NCI-H524 (cell line): ENCODE measurements at regions not wholly inside any gene's neighbourhood (a gene's known extent, or its start where the extent isn't known, plus 50 kb on each side); places are given as distances from the start of the nearest gene placed in this dataset.
A peak's percentile ranks its signal among the peaks of the same experiment; 100 is the strongest.

Source experiments
- DNase-seq, 2 experiments: peaks; one replicate each; lab custom pipeline; 2025; lab: John Stamatoyannopoulos, UW

DNA sequence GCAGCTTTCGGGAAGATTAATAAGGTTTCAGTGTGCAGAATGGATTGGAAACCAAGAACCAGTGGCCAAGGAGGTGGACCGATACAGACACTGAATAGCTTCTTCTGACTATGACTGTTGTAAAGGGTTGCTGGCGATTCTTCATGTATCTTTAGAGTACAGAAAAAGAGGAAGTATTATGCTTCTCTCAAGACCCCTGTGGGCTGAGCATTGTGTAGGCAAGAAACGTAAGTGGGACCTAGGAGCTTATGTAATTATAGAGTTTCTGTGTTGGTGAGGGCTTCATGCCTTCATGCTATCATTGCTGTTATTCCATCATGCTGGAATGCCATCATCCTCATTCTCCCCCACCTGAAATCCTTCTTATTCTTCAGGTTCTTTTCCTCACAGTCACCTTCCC, 105.4 kb upstream of the AKIRIN2 start:
- DNase-seq: no peak

DNA sequence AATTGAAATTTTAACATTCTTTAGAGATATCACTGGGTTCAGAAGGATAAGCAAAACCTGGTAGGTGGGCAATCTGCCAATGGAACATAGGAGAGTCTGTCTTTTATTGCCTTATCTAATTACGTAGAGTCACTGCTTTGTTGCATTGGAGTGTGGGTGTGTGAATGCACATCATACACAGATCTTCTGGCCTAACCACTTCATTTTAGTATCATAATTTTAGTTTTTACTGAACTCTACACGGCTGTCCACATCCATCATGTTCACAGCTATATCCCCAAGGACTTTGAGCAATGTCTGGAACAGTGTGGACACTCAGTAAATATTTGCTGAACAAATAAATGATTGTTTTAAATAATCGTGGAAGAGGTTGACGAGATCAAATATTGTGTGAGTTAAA, 104.6 kb upstream of the AKIRIN2 start:
- peak in 1 of 2 experiments; percentile 65 for DNase-seq

DNA sequence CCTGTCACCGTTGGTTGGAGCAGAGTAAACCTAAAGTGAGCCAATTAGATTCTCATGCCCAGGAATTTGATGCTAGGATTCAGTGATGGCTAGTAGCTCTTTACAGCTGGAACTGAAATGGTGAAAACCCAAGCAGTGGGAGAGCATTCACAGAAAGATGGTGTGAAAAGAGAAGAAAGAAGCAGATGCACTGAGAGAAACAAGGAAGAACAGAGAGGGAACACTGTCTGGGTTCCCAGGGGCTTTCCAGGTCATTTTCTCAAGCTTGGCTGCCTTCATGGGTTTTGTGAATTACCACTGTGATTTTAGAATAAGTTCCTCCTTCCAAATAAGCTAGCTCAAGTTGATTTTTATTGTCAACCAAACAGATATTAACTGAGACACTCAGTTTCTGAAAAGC, 104.1 kb upstream of the AKIRIN2 start:
- DNase-seq: no peak

DNA sequence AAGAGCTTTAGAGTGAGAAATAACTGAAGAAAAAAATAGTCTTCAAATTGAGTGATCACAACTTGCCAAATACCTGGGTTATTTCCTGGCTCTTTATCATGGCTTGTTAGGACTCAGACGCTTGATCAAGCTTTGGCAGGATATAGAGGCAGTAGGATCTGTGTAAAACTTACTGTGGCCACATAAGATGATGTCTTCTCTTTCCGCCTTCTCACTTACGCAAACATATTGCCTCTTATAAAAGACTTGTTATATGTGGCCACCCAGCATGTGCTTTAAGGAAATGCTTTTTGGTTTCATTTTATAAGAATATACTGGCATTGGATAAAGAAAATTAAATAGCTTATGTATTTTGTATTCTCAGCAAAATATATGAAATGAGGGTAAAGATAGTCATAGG, 101.8 kb upstream of the AKIRIN2 start:
- no peak for DNase-seq

DNA sequence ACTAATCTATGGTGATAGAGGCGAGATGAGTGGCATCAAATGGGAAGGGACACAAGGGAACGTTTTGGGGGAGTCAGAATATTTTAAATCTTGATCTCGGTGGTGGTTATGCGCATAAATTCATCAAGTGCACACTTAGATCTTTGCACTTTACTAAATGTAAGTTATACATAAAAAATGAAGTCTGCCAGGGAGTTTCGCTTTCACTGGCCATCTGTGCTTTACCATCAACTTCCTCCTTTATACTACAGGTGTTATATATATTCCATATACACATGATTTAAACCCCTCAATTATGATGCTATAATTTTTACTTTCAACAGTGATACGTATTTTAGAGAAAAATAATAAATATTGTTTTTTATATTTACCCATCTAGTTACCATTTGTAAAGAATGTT, 97.6 kb upstream of the AKIRIN2 start:
- no peak for DNase-seq

DNA sequence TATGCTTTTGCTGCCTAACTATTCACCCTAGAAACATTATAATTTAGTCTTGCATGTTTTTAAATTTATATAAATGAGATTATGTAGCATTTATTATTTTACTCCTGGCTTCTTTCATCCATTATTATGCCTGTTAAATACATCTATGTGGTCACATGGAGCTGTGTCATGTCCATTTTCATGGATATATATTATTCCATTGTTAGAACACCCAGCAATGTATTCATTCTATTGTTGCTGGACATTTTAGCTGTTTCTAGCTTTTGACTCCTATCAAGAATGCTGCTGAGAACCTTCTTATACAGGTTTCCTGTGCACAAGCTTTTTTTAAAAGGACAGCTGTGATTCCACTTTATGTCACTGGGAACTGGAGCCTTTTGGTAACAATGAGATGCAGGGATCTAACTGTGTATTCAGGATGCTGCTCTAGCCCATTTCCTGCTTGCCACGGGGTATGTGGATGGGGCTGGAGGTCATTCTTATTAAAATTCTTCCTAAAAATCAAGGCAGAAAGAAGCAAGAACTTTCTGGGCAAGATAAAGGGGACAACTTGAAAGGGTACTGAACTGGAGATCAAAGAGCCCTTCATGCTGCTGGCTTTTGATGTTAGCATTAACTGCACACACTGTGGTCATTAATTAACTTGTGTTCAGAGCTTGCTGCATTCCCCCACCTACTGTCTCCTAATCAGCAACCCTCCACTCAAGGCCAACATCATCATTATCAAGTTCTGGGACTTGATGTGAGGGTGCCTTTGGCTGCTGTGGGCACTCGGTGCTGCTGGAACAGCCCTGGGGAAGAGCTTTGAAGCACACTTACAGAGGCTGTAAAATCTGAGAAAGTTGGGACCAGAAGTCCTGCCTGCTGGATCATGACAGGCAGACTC, 96.6 kb upstream of the AKIRIN2 start:
- no peak for DNase-seq

DNA sequence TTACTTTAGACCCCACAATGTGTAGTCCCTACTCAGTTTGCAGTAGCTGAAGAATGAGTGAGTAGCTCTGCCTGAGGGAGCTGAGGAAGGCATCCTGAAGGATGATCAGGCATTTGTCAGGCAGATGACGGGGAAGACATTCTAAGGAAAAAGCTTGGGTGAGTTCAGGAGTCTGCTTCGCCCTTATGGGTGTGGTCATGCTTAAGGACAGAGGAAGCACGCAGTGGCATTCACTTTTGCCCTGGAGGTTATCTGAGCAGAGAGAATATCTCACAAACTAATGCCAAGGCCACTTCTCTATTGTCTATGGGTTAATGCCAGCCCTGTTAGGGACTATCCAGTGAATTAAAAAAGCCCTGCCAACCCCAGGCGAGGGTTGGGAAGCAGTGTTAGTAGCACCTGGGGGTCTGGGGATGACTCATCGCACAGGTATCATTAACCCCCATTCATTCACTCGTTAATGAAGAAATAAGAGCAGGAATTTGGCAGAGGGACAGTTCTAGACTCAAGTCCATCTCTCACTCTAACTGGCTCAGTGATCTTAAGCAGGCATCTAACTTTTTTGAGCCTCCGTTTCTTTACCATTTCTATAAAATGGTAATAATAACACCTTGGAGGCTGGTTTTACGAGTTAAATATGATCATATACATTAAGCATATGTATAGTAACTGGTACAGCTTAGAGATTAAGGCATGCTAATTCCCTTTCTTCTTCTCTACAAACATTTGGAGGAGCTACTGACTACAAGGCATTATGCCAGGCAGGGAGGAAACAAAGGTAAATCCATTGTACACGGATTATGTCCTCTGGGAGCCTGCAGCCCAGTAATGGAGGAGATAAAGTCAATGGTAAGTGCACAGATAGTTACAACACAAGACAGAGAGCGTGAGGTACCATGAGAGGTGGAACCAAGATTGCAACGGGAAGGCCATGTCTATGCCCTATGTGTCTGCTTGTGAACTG, 93.2 kb upstream of the AKIRIN2 start:
- no peak for DNase-seq

DNA sequence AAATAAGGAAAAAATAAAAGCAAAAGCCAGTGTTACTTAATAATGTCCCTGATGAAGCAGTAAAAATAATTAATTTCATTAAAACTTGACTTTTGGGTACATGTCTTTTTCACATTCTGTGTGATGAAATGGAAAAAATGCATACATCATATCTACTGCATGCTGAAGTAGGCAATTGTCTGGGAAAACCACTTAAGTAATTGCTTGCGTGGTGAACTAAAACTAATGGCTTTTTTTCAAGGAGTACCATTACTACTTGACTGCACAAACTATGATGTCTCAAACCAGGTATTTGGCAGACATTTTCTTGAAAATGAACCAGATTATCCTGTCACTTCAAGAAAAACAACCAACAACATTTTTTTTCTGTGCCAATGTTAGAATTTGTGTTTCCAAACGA, 91.3 kb upstream of the AKIRIN2 start:
- no peak for DNase-seq

DNA sequence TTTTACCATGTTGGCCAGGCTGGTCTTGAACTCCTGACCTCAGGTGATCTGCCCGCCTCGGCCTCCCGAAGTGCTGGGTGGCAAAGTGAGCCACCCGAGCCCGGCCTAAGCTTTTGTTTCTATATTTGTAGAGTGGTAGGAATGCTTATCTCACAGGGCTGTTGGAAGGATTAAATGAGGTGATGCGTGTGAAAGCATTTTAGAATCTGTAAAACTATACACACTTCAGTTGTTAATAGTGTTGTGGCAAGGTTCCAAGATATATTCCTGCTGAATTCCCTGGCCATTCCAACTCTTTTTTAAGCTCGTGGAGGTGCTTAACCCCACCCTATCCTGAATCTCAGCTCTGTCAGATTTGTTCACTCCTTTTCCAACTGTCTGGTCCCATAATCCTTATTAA, 89.9 kb upstream of the AKIRIN2 start:
- DNase-seq: peak; percentile 87 to 95

DNA sequence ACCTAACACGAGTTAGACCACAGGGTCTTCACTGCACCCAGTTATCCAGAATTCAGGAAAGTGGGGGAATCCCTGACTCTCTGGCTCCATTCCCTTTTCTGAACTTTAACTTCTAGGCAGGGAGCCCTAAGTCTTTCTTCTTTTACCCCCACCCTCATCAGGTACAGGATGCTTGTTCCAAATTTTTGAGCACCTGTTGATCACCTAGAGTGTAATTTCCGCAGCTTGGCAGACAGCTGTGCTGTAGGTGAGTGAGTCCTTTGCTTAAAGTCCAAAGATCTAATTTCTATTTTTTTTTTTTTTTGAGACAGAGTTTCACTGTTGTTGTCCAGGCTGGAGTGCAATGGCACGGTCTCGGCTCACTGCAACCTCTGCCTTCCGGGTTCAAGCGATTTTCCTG, 89.5 kb upstream of the AKIRIN2 start:
- DNase-seq: no peak

DNA sequence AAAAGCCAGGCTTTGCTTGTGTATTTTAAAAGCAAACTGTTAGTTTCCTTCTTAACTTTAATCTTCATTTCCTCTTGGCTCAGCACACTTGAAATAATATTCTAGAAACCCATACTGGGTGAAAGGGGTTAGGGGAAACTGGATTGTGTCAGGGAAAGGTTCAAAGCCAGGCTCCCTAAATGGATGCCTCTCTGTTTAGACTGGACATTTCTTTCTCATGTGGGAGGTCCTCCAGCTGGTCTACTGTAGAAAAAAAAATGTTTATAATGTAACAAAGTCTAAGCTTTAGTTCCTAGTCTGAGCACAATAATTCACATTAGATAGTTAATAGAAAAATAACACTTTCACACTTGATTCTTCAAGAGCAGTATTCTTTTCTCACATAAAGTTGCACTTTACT, 89.0 kb upstream of the AKIRIN2 start:
- no peak for DNase-seq

DNA sequence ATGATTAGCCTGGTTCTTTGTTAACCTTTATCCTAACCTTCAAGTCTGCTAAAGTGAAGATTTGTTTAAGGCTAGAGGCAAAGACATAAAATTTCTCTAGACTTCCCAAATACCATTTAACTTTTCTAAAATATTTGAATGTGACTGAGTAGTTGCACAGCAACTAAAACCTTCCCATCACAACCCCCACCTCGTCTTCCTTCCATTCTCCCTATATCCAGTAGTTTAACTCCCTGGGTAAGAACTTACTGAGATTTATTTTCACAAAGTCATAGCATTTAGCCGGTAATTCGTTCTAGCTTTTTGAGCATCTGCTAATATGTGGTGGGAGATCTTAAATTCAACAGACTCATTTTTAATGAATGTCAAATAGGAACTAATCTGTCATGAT, 87.9 kb upstream of the AKIRIN2 start:
- no peak for DNase-seq

DNA sequence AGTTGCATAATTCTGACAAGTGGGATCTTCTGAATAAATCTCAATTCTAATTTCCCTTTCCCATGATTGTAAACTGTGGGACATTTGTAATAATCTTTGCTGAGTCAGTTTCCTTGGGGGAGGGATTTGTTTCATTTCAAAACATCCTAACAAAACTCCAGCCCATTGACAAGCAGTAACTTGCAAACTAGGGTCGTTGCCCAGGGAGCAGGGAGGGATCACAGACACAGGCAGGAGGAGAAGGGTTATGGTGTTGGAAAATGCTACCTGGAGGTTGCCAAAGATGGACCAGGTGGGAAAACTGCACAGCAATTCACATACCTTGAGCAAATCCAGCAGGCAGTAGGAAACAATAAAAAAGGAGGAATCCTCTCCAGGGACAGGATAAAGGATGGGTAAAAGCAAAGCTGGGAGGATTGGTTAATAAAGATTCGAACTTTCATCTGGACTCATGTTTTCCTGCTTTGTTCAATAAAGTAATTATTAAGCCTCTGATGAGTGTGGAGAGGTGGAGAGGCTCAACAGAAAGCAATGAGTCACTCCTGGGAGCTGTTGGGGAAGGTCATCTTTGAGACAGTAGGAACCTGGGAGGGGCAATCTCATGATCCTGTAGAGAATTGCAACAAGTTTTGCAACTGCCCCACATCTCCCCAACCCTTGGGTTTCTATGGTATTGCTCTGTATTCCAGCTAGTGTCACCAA, 87.3 kb upstream of the AKIRIN2 start:
- no peak for DNase-seq

DNA sequence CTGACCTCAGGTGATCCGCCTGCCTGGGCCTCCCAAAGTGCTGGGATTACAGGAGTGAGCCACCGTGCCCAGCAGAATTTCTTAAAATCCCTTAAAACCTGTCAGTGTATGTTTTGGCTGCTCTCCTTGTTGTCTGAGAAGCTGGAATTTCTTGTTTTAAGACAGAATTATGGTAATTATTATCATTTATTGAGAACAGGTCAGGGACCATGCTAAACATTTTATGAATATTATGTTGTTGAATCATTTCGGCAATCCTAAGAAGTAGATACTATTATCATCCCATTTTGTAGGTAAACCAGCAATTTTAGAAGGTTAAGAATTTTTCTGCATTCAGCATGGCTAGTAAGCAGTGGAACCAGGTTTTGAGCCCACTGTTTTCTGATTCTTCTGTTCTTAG, 86.1 kb upstream of the AKIRIN2 start:
- no peak for DNase-seq

DNA sequence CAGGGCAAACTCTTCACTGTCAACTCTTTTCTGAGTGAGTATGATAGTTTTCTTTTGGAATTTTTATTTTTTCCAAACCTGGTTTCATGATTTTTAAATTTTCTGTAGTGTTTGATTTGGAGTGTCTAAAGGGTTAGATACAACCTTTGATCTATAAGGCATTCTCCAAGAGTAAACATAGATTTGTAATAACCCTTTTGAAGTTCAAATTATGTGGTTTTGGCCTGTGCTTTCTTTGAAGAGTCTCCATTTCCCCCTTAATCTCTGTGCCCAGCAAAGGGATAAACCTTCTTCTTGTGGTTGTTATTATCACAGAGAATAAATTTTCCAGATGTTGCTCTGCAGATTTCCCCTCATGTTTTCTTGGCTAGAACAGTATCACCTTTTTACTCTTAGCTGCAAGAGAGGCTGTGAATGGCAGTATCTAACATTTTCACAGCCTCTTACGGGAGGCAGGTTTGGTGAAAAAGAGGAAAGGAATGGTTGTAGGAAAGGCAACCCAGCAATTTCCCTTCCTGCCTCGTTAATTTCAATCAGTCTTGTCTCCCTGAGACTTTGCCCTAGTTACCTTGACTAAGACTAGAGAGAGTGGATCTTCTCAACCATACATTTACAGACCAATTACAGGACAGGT, 83.3 kb upstream of the AKIRIN2 start:
- DNase-seq: no peak

DNA sequence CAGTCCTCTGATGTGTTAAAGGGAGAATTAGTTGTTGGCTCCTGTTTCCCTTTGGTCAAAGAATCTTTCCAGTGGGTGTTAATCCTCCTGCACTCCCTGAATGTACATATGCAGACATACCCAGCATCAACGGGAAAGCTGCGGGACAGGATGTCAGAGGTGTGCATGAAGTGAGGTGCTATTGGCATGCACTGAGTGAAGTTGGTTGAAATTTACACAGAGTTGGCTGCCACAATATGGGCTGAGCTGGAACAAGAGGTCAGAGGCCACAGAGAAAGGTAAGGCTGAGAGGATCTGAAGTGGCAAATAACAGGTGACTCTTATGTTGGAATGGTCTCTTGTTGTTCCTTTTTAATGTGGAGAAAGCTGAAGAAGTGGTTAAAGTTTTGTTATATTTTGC, 82.7 kb upstream of the AKIRIN2 start:
- DNase-seq: no peak

DNA sequence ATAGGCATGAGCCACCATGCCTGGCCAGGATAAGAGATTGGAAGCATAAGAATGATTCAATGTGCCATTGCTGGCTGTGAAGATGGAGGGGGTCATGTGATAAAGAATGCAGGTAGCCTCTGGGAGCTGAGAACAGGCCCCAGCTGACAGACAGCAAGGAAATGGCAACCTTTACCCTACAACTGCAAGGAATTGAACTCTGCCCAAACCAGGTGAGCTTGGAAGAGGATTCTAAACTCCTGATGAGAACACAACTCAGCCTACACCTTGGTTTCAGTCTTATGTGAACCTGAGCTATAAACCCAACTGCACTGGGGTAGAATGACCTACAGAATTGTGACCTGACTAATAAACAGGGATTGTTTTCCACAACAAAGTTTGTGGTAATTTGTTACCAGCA, 82.0 kb upstream of the AKIRIN2 start:
- DNase-seq: no peak

DNA sequence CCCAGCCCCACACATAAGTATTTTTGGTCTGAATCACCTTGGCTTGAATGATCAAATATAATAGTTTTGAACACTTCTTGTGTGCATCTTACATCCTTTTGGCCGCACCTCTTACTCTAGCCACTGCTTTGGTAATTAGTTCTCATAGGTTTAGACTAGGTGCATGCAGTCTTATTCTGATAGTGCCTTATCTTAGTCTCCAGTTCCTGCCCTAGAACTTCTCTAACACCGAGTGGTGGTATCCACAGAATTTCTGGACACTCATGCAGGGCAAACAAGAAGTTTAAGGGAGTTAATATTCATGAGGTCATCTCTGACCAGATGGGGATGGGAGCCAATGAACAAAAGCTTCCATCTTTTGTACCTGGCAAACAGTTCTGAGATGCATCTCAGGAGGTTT, 77.5 kb upstream of the AKIRIN2 start:
- no peak for DNase-seq

DNA sequence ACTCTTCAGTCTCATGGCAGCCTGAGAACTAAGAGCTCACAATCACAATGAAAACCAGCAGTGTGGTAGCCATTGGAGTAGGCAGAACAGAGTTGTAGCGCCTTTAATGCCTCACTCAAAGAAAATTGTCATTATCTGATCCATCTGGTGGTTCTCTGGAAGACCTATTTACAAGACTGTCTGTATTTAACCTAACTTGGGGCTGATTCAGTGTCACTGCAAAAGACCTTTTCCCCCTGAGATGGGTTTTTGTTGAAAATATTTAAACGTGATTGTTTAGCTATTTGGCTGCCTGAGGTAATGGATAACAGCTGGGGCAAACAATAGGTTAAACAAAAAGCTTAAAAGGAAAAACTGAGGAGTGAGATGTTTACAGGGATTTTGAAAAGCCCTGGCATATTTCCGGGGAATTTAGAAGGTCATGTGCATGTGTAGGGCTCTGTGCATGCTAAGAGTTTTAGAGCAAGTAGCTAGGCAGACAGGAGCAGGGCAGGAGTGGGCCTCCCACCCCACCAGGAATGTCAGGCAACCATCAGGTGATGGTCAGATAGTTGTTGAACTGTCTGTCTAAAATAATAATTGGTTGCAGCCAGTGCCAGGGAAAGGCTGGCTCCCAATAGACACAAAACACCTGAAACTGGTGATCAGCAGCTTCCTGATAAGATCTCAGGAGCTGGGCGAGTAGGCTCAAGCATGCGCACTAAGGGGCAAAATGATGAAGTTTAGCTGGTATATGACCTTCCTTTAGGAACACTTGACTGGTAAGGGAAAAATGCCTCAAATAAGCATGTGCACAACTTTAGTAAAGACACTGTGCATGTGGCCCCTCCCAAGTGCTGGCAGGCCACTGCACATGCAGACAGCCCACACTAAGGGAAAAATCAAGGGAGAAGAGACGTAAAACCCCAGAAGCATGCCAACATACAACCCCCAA, 70.8 kb upstream of the AKIRIN2 start:
- peak; percentile 27 to 61 for DNase-seq

DNA sequence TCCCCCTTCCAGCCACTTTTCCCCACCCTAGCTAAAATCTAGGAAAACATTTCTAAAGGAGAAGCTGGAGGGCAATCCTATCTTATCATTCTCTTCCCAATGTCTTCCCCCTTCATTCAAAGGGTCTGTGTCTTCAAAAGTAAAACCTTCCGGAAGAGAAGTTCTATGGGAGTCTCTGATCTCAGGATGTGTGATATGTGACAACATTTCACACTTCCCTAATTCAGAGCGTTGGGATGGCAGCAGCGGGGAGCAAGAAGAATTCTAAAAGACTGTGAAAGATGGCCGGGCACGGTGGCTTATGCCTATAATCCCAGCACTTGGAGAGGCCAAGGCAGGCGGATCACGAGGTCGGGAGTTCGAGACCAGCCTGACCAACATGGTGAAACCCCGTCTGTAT, 65.4 kb upstream of the AKIRIN2 start:
- no peak for DNase-seq

DNA sequence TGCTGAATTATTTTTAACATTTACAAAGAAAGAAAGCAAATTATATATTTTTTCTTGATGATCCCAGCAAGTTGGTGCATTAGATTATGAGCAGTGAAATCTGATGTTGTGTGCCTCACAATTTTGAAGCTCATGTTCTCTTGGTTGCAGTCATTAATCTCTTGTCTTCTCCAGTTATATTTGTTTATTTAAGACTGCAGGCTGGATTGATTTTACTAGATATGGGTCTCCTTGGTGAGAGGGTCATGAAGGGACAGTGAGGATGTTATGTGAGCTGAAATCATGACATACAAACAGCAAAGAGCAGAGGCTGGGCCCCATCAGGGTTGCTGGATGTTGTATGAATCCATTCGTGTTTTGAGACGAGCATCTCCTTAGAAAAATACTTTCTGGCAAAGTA, 64.2 kb upstream of the AKIRIN2 start:
- no peak for DNase-seq
